ENCODE measurements at regions not wholly inside any gene's neighbourhood (a gene's known extent, or its start where the extent isn't known, plus 50 kb on each side); places are given as distances from the start of the nearest gene placed in this dataset.

DNA sequence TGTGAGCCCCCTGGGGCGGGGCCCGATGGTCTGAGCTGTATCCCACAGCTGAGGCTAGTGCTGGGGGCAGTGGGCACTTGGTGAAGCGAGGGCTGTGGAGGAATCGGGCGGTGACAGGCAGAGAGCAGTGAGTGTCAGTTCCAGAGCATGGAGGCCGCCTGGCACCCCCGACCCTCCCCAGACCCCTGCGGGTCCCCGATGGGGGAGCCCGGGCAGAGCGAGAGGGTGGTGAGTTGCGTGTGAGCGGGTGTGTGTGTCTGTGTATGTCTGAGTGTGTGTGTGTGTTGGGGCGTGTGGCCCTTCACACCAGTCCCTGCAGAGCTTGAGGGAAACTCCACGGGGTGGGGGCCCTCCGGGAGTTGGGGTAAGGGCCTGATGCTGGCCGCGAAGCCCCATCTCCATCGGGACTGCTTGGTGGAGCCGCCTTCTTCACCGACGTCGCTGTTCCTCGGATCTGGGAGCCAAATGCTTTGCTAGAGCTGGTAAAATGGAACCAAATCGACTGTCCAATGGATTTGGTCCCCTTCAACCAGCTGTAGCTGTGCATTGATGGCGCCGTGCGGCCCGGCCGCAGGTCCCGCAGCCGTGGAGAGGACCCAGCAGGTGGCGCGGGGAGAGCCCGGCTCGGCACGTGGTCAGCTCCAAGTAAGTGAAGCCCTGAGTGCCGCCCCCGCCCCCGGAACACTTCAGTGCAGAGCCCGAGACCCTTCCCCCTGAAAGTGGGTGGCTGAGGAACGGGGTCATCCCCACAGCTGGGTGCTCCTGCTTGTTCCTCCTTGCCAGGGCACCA is 77.7 kb upstream of the SLCO4A1 start:
- TF ChIP-seq, protein P1, sequence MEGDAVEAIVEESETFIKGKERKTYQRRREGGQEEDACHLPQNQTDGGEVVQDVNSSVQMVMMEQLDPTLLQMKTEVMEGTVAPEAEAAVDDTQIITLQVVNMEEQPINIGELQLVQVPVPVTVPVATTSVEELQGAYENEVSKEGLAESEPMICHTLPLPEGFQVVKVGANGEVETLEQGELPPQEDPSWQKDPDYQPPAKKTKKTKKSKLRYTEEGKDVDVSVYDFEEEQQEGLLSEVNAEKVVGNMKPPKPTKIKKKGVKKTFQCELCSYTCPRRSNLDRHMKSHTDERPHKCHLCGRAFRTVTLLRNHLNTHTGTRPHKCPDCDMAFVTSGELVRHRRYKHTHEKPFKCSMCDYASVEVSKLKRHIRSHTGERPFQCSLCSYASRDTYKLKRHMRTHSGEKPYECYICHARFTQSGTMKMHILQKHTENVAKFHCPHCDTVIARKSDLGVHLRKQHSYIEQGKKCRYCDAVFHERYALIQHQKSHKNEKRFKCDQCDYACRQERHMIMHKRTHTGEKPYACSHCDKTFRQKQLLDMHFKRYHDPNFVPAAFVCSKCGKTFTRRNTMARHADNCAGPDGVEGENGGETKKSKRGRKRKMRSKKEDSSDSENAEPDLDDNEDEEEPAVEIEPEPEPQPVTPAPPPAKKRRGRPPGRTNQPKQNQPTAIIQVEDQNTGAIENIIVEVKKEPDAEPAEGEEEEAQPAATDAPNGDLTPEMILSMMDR (IDR thresholded peaks at IDR 0.05) = no peak
- TF ChIP-seq POLR2A (IDR thresholded peaks at IDR 0.05) = no peak

All from esophagus squamous epithelium (tissue), 4 donors.